ENCODE measurements at regions not wholly inside any gene's neighbourhood (a gene's known extent, or its start where the extent isn't known, plus 50 kb on each side); places are given as distances from the start of the nearest gene placed in this dataset.

GRCh38 chr14:22296722-22297121, 292.3 kb downstream of the DAD1 start:
- TF ChIP-seq YY1 (IDR thresholded peaks at IDR 0.05; ENCODE audit: low read depth, low read length) (no peak), SIN3A (conservative IDR thresholded peaks at IDR 0.05 in 1 of 2, IDR thresholded peaks at IDR 0.05 in 1 of 2; ENCODE audit: low read depth in 1 of 2, low read length in 2 of 2) (no peak), EP300 (IDR thresholded peaks at IDR 0.05; ENCODE audit: borderline replicate concordance in 1 of 2, low read depth in 2 of 2, low read length in 2 of 2) (no peak), POLR2A (IDR thresholded peaks at IDR 0.05; ENCODE audit: control extremely low read depth in 1 of 2, low read depth in 2 of 2, low read length in 2 of 2) (no peak)
